Activated CD4-positive, alpha-beta memory T cell treated with anti-CD3 and anti-CD28 coated beads for 36 hours (primary cell): ENCODE measurements at regions not wholly inside any gene's neighbourhood (a gene's known extent, or its start where the extent isn't known, plus 50 kb on each side); places are given as distances from the start of the nearest gene placed in this dataset.

Experiments
- CTCF ChIA-PET: fragments of 350-600 bp; sonication (Branson Sonifier 250); formaldehyde crosslinking; loops from one replicate; lab custom pipeline; 2021; ENCODE audit warnings: antibody characterized with exemption, inconsistent platforms; lab: Charles Lee
- POLR2A ChIA-PET: fragments of 350-600 bp; sonication (Branson Sonifier 250); formaldehyde crosslinking; loops from one replicate; lab custom pipeline; 2021; ENCODE audit warnings: antibody characterized with exemption; lab: Charles Lee
- DNase-seq: peaks from one replicate; pipeline ENCODE4 v3.0.0-alpha.2; 2020
- H3K27ac Mint-ChIP-seq: one replicate; pipeline ENCODE4 v1.8.0; 2021; ENCODE audit warnings: mixed read lengths
- H3K27me3 Mint-ChIP-seq: one replicate; pipeline ENCODE4 v1.8.0; 2021; ENCODE audit warnings: mixed read lengths
- H3K36me3 Mint-ChIP-seq: one replicate; pipeline ENCODE4 v1.8.0; 2021; ENCODE audit warnings: mixed read lengths
- H3K4me1 Mint-ChIP-seq: one replicate; pipeline ENCODE4 v1.8.0; 2021; ENCODE audit warnings: low read depth, mixed read lengths
- H3K4me3 Mint-ChIP-seq: one replicate; pipeline ENCODE4 v1.8.0; 2021; ENCODE audit warnings: mild to moderate bottlenecking, mixed read lengths
- H3K9me3 Mint-ChIP-seq: one replicate; pipeline ENCODE4 v1.8.0; 2021; ENCODE audit warnings: mixed read lengths
- intact Hi-C: fragments of 100-400 bp; cut with micrococcal nuclease; formaldehyde crosslinking; loops from one replicate; pipeline ENCODE4 v1.15.1; 2023

DNA sequence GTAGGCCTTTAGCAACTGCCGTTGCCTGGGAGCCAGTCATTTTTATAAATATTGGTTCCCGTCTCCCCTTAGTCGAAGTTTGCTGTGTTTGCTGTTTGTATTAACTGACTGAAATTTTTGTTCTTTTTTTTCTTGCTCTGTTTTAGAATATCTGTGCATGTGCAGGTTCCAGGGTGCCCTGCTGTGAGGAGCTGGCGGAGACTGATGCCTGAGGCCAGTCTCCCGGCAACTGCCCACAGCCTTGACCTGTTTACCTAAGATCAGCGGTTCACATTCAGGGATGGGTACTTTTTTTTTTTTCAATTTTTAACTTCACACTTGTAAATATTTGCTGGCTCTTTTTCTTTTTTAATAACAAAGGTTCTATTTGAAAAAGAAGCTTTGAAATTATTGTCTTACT, 262.6 kb upstream of the ADAMTS16 start:
- ChIA-PET CTCF (no interaction called here), POLR2A (no interaction called here)
- Mint-ChIP-seq H3K36me3 (no peaks in the 10 kb centered on the region), H3K4me1 (no peaks in the 10 kb centered on the region), H3K27ac (no peak overlapping the region), H3K27me3 (no peaks in the 10 kb centered on the region), H3K4me3 (no peak overlapping the region), H3K9me3 (no peaks in the 10 kb centered on the region)
- intact Hi-C loops: loop anchor here (5.0 kb wide), 1 partner anchor 540 kb away; no protein-coding TSS in a partner anchor
- no peak for DNase-seq

- POLR2A ChIA-PET: no interaction called here
- no peak for DNase-seq
- CTCF ChIA-PET: interaction anchor here (1.8 to 2.0 kb wide), 2 partner anchors 11 to 63 kb away, joined by 5 to 6 read pairs; no protein-coding TSS in a partner anchor
- no peaks in the 10 kb centered on the region for H3K4me1 Mint-ChIP-seq
- H3K27ac Mint-ChIP-seq: no peak overlapping the region
- no peak overlapping the region for H3K4me3 Mint-ChIP-seq
- no peaks in the 10 kb centered on the region for H3K36me3 Mint-ChIP-seq
- H3K9me3 Mint-ChIP-seq: no peaks in the 10 kb centered on the region
- no peaks in the 10 kb centered on the region for H3K27me3 Mint-ChIP-seq
- intact Hi-C loops: loop anchor here (5.0 kb wide), 1 partner anchor 538 kb away; no protein-coding TSS in a partner anchor
Measured at GRCh38 chr5:4879075-4879474, 261.1 kb upstream of the ADAMTS16 start.

- intact Hi-C loops: loop anchor here (5.0 kb wide), 1 partner anchor 538 kb away; no protein-coding TSS in a partner anchor
- Mint-ChIP-seq H3K9me3 (no peaks in the 10 kb centered on the region), H3K4me3 (no peak overlapping the region), H3K4me1 (no peaks in the 10 kb centered on the region), H3K27ac (no peak overlapping the region), H3K36me3 (no peaks in the 10 kb centered on the region), H3K27me3 (no peaks in the 10 kb centered on the region)
- POLR2A ChIA-PET: no interaction called here
- peak; percentile 45 for DNase-seq
- CTCF ChIA-PET: interaction anchor here (1.8 to 2.0 kb wide), 2 partner anchors 12 to 62 kb away, joined by 5 to 6 read pairs; no protein-coding TSS in a partner anchor
Measured at GRCh38 chr5:4879693-4880303, 260.3 kb upstream of the ADAMTS16 start.

- no peaks in the 10 kb centered on the region for H3K4me1 Mint-ChIP-seq
- H3K36me3 Mint-ChIP-seq: no peaks in the 10 kb centered on the region
- no peak overlapping the region for H3K27ac Mint-ChIP-seq
- no peak for DNase-seq
- no peak overlapping the region for H3K4me3 Mint-ChIP-seq
- no peaks in the 10 kb centered on the region for H3K9me3 Mint-ChIP-seq
- ChIA-PET CTCF (interaction anchor here (1.8 to 2.0 kb wide), 2 partner anchors 12 to 61 kb away, joined by 5 to 6 read pairs; no protein-coding TSS in a partner anchor), POLR2A (no interaction called here)
- no peaks in the 10 kb centered on the region for H3K27me3 Mint-ChIP-seq
- intact Hi-C loops: no loop called here
Measured at GRCh38 chr5:4880304-4880741, 259.8 kb upstream of the ADAMTS16 start.

GRCh38 chr5:4881366-4882002, 258.6 kb upstream of the ADAMTS16 start:
- H3K27me3 Mint-ChIP-seq: no peaks in the 10 kb centered on the region
- no peaks in the 10 kb centered on the region for H3K4me1 Mint-ChIP-seq
- H3K27ac Mint-ChIP-seq: no peak overlapping the region
- no peaks in the 10 kb centered on the region for H3K36me3 Mint-ChIP-seq
- no peak for DNase-seq
- CTCF ChIA-PET: no interaction called here
- no peak overlapping the region for H3K4me3 Mint-ChIP-seq
- intact Hi-C loops: no loop called here
- H3K9me3 Mint-ChIP-seq: no peaks in the 10 kb centered on the region
- POLR2A ChIA-PET: no interaction called here

DNA sequence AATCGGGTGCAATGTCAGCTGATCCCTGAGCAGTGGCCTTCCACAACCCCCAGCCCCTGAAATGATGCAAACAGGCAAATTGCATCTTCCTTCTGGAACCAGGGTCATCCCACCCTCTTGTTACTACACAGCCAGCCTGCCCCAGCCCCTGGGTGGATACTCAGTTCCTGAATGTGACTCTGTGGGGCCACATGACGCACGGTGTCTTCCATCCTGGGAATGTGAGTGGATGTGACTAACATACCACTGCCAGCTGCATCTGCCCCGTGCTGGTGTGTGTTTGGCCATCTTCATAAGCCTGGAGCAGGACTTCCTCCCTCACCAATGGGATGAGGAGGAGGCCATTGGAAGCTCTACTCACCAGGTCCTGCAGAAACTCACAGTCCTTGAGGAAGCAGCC, 257.9 kb upstream of the ADAMTS16 start:
- DNase-seq: no peak
- H3K27me3 Mint-ChIP-seq: no peaks in the 10 kb centered on the region
- H3K27ac Mint-ChIP-seq: no peak overlapping the region
- H3K36me3 Mint-ChIP-seq: no peaks in the 10 kb centered on the region
- CTCF ChIA-PET: no interaction called here
- H3K4me1 Mint-ChIP-seq: no peaks in the 10 kb centered on the region
- intact Hi-C loops: no loop called here
- H3K4me3 Mint-ChIP-seq: no peak overlapping the region
- POLR2A ChIA-PET: no interaction called here
- H3K9me3 Mint-ChIP-seq: peaks cover 3% of the 10 kb centered on the region

- peaks cover 3% of the 10 kb centered on the region for H3K9me3 Mint-ChIP-seq
- intact Hi-C loops: no loop called here
- no peaks in the 10 kb centered on the region for H3K4me1 Mint-ChIP-seq
- no peak overlapping the region for H3K27ac Mint-ChIP-seq
- H3K27me3 Mint-ChIP-seq: no peaks in the 10 kb centered on the region
- ChIA-PET POLR2A (no interaction called here), CTCF (no interaction called here)
- no peak for DNase-seq
- H3K36me3 Mint-ChIP-seq: no peaks in the 10 kb centered on the region
- no peak overlapping the region for H3K4me3 Mint-ChIP-seq
Measured at GRCh38 chr5:4883360-4883759, 256.8 kb upstream of the ADAMTS16 start.

DNA sequence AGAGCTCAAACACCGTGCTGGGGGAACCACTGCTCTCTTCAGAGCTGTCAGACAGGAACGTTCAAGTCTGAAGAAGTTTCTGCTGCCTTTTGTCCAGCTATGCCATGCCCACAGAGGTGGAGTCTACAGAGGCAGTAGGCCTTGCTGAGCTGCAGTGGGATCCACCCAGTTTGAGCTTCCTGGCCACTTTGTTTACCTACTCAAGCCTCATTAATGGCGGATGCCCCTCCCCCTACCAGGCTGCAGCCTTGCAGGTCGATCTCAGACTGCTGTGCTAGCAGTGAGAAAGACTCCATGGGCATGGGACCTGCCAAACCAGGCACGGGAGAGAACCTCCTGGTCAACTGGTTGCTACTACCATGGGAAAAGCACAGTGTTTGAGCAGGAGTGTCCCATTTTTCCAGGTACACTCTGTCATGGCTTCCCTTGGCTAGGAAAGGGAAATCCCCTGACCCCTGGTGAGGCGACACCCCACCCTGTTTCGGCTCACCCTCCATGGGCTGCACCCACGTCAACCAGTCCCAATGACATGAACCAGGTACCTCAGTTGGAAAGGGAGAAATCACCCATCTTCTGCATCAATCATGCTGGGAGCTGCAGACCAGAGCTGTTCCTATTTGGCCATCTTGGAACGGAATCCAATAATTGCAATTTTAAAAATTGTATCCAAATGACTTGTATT, 246.9 kb upstream of the ADAMTS16 start:
- intact Hi-C loops: no loop called here
- no peak for DNase-seq
- POLR2A ChIA-PET: no interaction called here
- H3K36me3 Mint-ChIP-seq: no peaks in the 10 kb centered on the region
- H3K27ac Mint-ChIP-seq: no peak overlapping the region
- H3K4me3 Mint-ChIP-seq: no peak overlapping the region
- no peaks in the 10 kb centered on the region for H3K27me3 Mint-ChIP-seq
- H3K9me3 Mint-ChIP-seq: peaks cover 4% of the 10 kb centered on the region
- no peaks in the 10 kb centered on the region for H3K4me1 Mint-ChIP-seq
- CTCF ChIA-PET: no interaction called here

DNA sequence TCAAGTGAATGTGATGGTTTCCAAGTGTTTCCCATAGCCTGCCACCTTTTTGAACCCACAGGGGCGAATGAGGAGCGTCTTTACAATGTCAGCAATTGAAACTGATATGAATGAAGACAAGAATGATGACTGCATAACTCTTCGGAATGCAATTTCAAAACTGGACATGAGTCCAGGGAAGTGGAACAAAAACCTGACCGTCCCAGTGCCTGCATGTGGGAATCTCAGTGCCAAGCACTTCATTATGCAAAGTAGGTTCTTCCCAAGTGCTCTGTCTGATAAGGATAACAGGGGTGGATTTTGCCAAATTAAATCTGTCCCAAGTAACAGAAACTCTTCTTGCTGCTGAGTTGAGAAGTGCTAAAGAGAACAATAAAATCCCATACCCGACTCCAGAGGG, 243.8 kb upstream of the ADAMTS16 start:
- Mint-ChIP-seq H3K36me3 (no peaks in the 10 kb centered on the region), H3K4me1 (no peaks in the 10 kb centered on the region), H3K9me3 (no peaks in the 10 kb centered on the region), H3K4me3 (no peak overlapping the region), H3K27me3 (no peaks in the 10 kb centered on the region), H3K27ac (no peak overlapping the region)
- ChIA-PET CTCF (no interaction called here), POLR2A (no interaction called here)
- DNase-seq: no peak
- intact Hi-C loops: no loop called here

- Mint-ChIP-seq H3K4me1 (no peaks in the 10 kb centered on the region), H3K9me3 (no peaks in the 10 kb centered on the region), H3K27ac (no peak overlapping the region), H3K4me3 (no peak overlapping the region), H3K36me3 (no peaks in the 10 kb centered on the region), H3K27me3 (no peaks in the 10 kb centered on the region)
- DNase-seq: no peak
- ChIA-PET CTCF (interaction anchor here (0.6 kb wide), 1 partner anchor 442 kb away, joined by 3 read pairs; no protein-coding TSS in a partner anchor), POLR2A (no interaction called here)
- intact Hi-C loops: no loop called here
Measured at GRCh38 chr5:4901305-4901811, 238.8 kb upstream of the ADAMTS16 start.

DNA sequence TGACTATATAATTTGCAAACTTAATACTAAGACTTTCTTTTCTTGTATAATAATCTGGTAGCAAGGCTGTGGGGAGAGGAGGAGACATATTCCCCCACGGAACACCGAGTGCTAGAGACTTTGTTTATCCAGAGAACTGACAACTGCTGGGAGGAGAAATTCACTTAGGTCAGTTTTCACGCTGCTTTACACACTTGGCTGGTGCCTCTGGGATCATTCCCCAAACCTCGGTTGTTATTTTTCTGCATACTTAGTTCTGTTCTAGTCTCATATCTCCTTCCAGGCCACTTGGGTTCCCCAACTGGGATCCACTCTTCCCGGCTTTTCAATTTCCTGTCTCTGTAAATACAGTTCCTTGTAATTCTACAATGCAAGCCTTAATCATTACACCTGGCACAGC, 238.2 kb upstream of the ADAMTS16 start:
- no peak overlapping the region for H3K27ac Mint-ChIP-seq
- ChIA-PET POLR2A (no interaction called here), CTCF (no interaction called here)
- H3K27me3 Mint-ChIP-seq: no peaks in the 10 kb centered on the region
- H3K4me3 Mint-ChIP-seq: no peak overlapping the region
- no peaks in the 10 kb centered on the region for H3K4me1 Mint-ChIP-seq
- H3K36me3 Mint-ChIP-seq: no peaks in the 10 kb centered on the region
- DNase-seq: no peak
- H3K9me3 Mint-ChIP-seq: no peaks in the 10 kb centered on the region
- intact Hi-C loops: no loop called here
